D721Med (cell line): ENCODE measurements at regions not wholly inside any gene's neighbourhood (a gene's known extent, or its start where the extent isn't known, plus 50 kb on each side); places are given as distances from the start of the nearest gene placed in this dataset.
A peak's percentile ranks its signal among the peaks of the same experiment; 100 is the strongest.

Experiments used
- DNase-seq: peaks from one replicate; pipeline ENCODE4 v3.0.0; 2011; ENCODE audit warnings: low spot score; ENCODE audit not compliant: insufficient read length
- FAIRE-seq: peaks from 2 replicates; lab custom pipeline; 2011; peaks lifted over from hg19 to GRCh38; lab: Jason Lieb, UNC
- TF ChIP-seq, protein P1 (sequence below): IDR thresholded peaks from 2 replicates; pipeline ENCODE4 v1.5.1; 2012; ENCODE audit warnings: mild to moderate bottlenecking, control low read depth; ENCODE audit not compliant: insufficient read depth; ENCODE audit errors: missing control alignments

DNA sequence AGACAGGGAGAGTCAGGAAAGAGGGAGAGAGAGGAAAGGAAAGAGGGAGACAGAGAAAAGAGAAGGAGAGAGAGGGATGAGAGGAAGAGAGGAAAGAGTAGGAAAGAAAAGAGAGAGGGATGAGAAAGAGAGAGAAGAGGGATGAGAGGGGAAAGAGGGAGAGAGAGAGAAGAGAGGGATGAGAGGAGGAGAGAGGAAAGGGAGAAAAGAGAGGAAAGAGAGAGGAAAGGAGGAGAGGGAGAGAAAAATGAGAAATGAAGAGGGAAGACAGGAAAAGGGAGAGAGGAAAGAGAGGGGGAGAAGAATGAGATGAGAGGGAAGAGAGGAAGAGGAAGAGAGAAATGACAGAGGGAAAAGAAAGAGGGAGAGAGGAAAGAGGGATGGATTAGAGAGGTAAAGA lies 207.0 kb upstream of the SKOR2 start:
- TF ChIP-seq, protein P1, sequence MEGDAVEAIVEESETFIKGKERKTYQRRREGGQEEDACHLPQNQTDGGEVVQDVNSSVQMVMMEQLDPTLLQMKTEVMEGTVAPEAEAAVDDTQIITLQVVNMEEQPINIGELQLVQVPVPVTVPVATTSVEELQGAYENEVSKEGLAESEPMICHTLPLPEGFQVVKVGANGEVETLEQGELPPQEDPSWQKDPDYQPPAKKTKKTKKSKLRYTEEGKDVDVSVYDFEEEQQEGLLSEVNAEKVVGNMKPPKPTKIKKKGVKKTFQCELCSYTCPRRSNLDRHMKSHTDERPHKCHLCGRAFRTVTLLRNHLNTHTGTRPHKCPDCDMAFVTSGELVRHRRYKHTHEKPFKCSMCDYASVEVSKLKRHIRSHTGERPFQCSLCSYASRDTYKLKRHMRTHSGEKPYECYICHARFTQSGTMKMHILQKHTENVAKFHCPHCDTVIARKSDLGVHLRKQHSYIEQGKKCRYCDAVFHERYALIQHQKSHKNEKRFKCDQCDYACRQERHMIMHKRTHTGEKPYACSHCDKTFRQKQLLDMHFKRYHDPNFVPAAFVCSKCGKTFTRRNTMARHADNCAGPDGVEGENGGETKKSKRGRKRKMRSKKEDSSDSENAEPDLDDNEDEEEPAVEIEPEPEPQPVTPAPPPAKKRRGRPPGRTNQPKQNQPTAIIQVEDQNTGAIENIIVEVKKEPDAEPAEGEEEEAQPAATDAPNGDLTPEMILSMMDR = no peak
- FAIRE-seq (no peak), DNase-seq (no peak)

DNA sequence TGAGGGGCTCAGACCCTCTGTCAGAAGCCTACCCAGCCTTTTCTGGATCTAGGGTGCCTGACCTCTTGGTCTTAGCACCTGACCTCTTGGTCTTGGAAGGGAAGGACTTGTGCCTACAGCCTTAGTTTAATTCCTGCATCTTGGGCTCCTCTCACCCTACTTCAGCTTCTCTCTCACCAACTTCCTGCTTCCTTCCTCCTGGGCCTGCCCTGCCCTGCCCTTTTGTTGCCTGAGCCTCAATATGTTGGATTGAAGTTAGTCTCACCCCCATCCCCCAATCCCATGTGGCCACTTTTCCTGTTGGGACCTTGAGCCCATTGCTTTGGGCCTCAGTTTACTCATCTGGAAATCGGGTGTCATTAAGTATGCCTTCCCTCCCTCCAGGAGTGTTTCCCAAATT lies 206.2 kb upstream of the SKOR2 start:
- DNase-seq (no peak), FAIRE-seq (no peak)
- TF ChIP-seq, protein P1 = no peak

DNA sequence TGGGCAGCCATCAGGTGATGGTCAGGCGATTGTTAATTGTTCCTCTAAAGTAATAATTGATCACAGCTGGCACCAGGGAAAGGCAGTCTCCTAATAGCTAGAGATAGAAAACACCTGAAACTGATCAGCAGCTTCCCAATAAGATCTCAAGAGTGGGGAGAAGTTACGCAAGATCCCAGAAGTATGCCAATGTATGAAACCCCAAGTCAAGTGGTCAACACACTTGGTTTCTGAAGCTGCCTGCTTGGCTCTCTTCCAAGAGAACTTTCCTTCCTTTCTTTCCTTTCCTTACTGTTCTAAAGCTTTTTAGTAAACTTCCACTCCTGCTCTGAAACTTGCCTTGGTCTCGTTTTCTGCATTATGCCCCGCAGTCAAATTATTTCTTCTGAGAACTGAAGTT lies 201.6 kb upstream of the SKOR2 start:
- FAIRE-seq = no peak
- TF ChIP-seq, protein P1 = no peak
- DNase-seq = no peak

DNA sequence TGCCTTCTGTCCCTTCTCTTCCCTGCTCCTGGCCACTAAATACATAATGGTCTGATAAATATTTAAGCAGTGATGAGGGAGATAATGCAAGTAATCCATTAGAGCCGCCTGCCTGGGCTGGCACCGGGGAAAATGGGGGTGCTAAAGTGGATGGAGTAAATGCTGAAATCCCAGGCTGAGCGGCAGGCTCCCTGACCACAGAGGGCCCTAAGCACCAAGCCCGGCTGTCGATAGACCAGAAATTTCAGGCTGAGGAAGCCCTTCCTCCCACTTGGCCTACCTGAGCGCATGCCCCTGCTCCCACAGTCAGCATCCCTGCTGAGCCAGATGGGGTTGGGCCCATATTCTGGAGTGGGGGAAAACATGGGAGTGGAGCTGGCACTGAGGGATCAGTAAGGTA lies 197.5 kb upstream of the SKOR2 start:
- FAIRE-seq (no peak), DNase-seq (peak; percentile 41)
- TF ChIP-seq, protein P1 = no peak

DNA sequence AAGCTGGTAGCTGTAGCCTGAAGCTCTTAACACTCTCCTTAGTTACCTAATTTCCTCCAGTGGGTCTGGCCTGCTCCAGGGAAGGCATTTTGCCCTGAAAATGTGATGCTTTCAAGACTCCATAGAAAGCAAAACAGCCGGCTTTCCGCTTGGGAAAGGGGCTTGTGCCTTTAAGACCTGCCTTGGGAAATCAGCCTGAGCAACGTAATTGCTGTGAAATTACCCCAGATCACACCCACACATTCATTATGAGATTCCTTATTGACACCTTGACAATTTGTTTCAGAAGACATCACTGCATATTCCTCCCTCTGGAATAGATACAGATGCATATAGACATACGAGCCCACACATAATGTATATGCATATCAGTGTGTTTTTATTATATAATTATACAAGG lies 190.5 kb upstream of the SKOR2 start:
- DNase-seq (no peak), FAIRE-seq (no peak)
- TF ChIP-seq, protein P1 = no peak

DNA sequence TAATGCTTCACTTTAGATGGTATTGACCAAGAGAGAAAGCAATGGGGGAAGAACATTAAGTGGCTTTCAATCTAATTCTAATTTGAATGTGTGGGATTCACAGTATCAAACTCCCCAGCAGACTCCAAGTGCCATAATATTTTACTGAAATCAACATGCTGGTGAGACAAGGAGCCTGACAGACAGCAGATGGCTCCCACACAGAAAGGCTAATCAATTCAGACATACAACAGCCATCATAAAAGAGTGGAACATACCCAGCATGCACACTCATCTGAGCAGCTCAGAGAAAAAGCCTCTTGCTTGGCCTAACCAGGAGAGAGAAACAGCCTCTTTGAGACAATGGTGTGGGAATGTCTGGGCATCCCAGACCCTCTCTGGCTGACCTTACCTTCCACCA lies 186.5 kb upstream of the SKOR2 start:
- DNase-seq (no peak), FAIRE-seq (no peak)
- TF ChIP-seq, protein P1 = no peak

DNA sequence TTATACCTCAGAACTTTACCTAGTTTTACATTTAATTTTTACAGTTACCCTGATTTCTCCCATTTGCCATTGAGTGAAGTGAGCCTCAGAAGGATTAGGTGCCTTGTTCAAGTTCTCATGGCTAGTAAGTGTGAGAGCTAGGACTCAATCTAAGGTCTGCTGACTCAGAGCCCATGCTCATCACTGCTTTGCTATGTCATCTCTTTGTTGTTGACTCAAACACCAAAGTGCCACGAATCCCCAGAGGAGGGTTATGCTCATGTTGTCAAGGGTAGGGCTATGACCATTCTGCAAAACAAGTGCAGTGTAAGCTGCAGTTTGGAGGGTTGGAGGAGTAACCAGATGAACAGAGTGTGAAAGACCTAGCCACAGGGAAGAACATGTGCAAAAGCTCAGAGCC lies 185.4 kb upstream of the SKOR2 start:
- FAIRE-seq = no peak
- TF ChIP-seq, protein P1 = no peak

More for the DNA sequence above, 185.4 kb upstream of the SKOR2 start:
- no peak for DNase-seq
